LHCN-M2 (cell line): ENCODE measurements at regions not wholly inside any gene's neighbourhood (a gene's known extent, or its start where the extent isn't known, plus 50 kb on each side); places are given as distances from the start of the nearest gene placed in this dataset.
"Not testable (repeated sequence)": the region's sequence is repeated elsewhere in the genome, so short reads cannot be mapped to it uniquely, and the experiment has no call there.

Experiments used
- DNase-seq: peaks from one replicate; pipeline ENCODE4 v3.0.0-alpha.2; 2012; ENCODE audit warnings: low read depth

GRCh38 chr9:90979639-90980038 lies 178.0 kb downstream of the SYK start:
- no peak for DNase-seq

DNA sequence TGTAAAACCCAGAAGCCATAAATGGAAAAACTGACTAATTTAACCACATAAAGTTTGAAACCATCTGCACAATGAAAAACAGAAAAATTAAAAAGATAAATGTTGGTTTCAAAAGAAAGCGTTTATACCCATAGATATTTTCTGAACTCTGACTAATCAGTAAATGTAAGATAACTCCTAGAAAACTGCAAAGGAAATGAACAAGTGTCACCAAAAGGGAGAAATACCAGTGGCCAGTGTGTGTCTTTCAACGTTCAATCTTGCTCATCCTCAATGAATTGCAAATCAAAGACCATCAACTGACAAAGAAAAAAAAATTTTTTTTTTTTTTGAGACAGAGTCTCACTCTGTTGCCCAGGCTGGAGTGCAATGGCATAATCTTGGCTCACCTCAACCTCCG lies 180.1 kb downstream of the SYK start:
- no peak for DNase-seq

GRCh38 chr9:90983394-90983793 lies 181.8 kb downstream of the SYK start:
- DNase-seq, result no peak

- DNase-seq, result no peak
Observed at GRCh38 chr9:90985631-90986030, 184.0 kb downstream of the SYK start.

- DNase-seq, result no peak
Observed at GRCh38 chr9:90986161-90986560, 184.5 kb downstream of the SYK start.

GRCh38 chr9:90987566-90987965 lies 185.9 kb downstream of the SYK start:
- no peak for DNase-seq

DNA sequence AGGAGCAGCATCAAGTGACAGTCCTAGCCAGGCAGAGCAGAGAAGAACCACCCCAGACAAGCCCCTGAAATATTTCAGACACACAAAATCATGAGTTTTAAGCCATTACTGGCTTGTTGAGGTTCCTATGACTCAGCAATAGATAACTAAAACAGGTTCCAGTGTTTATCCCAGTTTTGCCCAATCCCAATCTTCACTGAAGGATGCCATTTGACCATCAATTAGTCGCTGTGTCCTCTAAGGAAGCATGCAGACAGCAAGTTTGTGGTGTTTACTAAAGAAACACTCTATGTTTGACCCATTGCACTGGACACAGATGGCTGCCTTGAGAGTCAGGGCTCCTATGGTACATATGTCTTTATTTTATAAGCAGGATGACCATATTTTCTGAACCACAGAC lies 186.7 kb downstream of the SYK start:
- DNase-seq, result no peak

GRCh38 chr9:90991953-90992352 lies 190.3 kb downstream of the SYK start:
- peak; percentile 27 for DNase-seq

- DNase-seq, result no peak
Observed at GRCh38 chr9:90995516-90995915, 193.9 kb downstream of the SYK start.

- no peak for DNase-seq
Observed at GRCh38 chr9:90996154-90997065, 194.8 kb downstream of the SYK start.

DNA sequence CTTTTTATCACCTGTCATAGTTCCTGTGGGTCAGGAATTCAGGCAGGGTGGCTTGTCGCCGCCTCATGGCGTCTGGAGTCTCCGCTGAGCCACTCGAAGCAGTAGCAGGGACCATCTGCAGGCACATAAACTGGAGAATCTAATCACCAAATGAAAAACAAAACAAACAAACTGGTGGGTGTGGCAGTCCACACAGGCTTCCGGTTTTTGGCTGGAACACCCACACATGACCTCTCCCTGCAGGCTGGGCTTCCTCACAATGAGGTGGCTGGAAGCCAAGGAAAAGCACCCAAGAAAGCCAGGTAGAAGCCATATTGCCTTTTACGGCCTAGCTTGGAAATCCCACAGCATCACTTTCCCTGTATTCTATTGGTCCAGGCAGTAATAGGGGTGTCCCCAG lies 197.0 kb downstream of the SYK start:
- no peak for DNase-seq

DNA sequence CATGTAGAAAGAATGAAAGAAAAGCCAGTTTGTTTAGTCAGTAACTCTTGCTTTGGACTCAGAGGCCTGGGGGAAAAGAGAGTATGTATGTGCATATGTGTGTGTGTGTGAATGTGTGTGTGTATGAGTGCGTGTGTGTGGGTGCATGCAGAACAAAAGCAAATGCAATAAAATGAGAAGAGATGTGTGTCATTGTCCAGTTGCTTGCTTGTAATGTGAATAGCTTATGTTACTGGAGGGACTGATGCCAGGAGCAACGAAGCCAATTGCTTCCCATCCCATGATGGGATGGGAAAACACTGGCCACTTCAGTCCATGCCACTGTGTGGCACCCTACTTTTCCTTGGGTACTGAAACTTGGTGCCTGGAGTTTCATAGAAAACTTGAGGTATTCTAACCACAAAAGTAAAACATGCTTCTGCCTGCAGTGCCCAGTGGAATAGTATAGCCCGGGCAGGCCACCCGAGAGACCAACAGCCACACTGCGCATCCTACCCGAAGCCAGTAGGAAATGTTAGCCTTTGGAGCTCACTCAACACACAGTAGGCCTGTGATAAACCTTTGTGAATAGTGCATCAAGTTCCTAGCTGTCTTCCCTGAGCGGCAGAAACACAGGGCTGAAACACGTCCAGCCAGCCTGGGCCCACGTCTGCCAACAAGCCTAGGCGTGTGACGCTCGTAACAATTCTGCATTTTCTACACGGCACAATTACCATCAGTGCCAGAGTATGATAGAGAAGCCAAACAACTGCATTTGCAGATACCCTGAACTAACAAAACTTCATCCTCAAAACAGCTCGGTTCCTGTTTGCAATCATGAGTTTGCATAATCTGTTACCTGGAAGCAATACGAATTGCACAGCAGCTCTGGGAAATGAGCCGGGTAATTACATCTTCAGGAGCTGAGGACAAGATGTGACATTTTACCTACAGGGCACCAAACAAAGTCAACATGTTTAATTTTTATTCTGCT lies 198.1 kb downstream of the SYK start:
- DNase-seq, result peak; percentile 50

DNA sequence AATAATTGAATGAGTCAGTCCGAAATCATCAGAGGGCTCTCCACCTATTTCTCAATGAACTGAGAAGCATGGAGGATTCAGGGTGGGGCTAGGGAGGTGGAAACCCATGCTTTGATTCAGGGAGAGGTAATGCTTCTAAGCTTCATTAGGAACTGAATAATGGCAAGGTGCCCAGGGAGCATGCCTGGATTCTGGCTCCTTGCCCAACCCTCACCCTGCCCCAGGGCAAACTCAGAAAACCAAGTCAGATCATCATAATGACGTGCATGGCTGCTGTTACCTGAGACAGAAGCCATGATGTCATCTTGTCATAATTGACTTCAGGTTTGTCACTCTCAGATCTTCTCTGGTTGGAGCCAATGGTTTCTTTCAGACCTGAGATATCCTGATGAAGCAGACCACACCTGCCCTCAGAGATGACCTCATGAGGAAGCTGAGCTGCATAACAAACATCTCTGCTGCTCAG lies 199.6 kb downstream of the SYK start:
- peak; percentile 34 for DNase-seq

GRCh38 chr9:91004484-91004883 lies 202.9 kb downstream of the SYK start:
- DNase-seq, result no peak

GRCh38 chr9:91004992-91005391 lies 203.4 kb downstream of the SYK start:
- no peak for DNase-seq

- peak; percentile 40 for DNase-seq
Observed at GRCh38 chr9:91006046-91006445, 204.4 kb downstream of the SYK start.

DNA sequence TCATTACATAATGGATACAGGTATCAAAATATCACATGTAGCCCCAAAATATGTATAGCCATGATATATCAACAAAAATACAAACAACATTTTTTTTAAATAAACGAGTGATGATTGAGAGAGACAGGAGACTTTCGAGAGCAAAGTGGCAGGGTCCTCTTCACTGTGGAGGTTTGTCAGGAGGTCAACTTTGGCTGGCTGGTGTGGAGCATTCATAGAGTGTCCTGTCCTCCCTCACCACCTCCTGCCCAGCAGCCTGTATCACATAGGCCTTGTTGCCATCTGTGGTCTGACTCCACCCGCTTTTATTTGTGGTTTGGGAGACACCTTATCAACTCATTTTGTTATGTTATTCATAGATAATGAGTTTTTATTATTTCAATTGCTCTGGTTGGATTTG lies 206.9 kb downstream of the SYK start:
- DNase-seq, result no peak

DNA sequence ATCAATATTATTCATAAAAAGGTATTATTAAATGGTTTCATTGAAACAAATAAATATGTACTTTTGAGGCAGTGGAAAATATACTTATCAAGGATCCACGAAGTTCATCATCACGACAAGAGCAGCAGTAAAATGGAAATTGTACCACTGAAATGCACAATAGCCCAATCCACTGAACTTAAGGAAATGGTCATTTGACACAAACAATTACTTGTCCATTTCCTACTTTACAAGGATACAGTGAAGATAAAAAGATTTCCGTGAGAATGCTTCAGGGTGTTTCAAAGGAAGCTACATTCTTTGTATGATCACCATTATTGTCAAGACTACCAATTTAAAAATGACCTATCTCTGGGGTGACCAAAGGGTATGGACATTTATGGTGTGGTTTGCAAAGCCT lies 210.3 kb downstream of the SYK start:
- DNase-seq, result no peak

DNA sequence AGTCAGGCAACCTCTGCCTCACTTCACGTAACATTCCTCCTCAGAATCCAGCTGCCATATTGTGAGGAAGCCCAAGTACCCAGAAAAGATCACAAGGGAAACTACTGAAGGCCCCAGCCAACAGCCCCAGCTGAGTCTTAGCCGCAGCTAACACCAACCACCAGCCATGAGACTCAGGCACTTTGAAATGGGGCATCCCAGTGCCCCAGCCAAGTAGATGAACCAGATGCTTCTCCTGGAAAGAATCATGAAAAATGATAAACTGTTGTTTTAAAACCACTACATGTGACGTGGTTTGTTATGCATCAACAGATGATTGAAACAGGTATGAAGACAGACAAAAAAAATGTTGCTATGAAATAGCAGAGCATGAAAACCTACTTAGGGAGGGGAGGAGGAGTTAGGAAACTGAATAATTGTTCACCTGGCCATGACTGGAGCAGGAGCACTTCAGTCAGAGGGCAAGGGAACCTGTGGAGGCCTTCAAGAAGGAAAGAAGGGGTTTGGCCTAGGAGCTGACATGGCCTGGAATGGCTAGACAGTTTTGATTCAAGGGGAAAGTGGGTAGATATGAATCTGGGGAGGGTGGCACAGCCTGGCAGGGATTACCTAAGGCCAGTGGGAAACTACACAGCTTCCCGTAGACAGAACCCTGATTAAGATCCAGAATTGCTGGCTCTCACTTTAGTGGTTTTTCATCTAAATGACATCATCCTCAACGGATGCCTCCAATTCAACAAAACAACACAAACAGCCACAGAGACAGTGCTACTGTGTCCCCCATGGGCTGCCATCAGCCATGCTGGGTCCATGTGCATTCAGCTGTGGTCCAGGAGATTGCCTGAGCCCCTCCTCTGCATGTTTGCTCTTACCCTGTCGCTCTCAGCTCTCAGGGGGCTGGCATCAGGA lies 211.6 kb downstream of the SYK start:
- no peak for DNase-seq

DNA sequence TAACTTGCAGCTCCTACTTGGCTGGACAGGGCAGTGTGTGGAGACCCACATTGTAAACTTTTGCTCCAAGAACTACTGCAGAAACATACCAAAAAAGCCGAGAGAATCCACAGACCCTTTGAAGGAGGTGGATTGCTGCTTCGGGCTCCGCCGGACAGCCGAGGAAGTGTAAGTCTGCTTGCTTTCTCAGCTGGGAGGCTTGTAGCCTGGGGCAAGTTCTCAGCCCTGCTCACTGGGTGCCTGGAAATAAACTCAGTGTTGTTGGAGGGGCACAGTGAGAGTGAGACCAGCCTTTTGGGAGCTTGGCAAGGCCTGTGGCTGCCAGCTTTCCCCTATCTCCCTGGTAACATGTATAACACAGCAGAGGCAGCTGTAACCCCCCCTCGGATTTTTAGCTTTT lies 215.6 kb downstream of the SYK start:
- no peak for DNase-seq

DNA sequence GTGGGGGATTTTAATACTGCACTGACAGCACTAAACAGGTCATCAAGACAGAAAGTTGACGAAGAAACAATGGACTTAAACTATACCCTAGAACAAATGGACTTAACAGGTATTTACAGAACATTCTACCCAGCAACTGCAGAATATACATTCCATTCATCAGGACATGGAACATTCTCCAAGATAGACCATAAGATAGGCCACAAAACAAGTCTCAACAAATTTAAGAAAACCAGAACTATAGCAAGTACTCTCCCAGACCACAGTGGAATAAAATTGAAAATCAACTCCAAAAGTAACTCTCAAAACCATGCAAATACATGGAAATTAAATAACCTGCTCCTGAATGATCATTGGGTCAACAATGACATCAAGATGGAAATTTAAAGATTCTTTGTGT lies 218.3 kb downstream of the SYK start:
- DNase-seq, result not testable (repeated sequence)
